ENCODE measurements at regions not wholly inside any gene's neighbourhood (a gene's known extent, or its start where the extent isn't known, plus 50 kb on each side); places are given as distances from the start of the nearest gene placed in this dataset.
"Not testable (repeated sequence)": the region's sequence is repeated elsewhere in the genome, so short reads cannot be mapped to it uniquely, and the experiment has no call there.

DNA sequence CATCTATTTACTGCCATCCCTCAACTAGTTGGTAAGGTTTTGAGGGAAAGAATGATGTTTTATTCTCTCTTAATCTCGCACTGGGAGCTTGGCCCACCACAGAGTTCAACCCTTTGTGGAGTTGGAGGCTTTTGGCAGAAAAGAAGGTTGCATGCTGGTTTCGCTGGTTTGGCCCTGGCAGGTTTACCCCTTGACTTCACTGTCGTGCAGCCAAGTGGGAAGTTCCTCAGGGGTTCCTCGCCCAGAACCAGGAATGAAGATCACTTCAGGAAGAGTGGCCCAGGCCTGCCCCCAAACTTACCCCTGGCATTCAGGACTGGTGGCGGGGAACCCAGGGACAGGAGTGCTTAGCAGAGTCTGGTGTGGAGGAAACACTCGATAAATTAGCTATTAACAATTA lies 103.1 kb upstream of the LYZL2 start:
- no peak for DNase-seq (ENCODE audit: low read depth)

DNA sequence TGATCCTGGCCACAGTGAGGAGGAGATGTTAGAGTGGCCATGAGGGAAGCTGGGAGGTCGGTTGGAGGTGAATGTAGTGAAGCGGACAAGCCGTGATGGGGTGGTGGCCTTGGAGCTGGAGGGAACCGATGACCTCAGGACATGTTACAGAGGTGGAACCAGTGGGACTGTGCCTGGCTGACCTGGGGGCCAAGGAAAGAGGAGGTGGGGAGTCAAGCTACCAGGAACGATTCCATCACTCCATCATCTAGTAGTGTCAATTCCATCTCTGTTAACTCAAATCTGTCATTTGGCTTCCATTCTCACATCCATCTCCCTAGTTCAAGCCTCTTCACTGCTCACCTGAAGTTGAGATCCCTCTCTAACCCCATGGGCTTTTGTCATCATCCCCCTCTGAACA lies 102.4 kb upstream of the LYZL2 start:
- no peak for DNase-seq (ENCODE audit: low read depth)

DNA sequence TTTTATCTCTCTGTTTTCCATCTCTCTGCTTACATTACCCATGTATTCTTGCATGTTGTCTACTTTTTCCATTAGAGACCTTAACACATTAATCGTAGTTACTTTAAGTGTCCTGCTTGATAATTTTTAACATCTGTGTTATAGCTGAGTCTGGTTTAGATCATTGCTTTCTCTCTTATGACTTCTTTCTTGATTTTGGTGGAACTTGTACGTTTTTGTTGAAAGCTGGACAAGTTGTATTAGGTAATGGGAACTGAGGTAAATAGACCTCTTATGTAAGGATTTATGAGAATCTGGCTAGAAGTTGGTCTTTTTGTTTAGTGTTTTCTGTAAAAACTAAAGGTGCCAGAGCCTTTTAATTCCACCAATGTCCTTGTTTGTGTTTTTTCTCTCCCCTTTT lies 100.8 kb upstream of the LYZL2 start:
- no peak for DNase-seq (ENCODE audit: low read depth)

DNA sequence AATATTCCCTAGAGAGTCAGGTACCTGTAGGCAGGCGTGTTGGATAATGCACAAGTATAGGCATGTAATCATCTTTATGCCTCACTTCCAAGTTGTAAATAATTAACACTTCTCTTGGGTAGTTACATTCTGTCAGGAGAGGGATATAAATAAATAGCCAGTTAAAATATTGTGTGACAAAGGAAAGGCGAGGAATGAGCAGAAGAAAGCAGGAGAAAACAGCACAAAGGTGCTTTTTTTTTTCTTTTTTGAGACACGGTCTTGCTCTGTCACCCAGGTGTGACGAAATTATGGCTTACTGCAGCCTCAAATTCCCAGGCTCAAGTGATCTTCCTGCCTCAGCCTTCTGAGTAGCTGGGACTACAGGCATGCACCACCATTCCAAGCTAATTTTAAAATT lies 99.2 kb upstream of the LYZL2 start:
- no peak for DNase-seq (ENCODE audit: low read depth)

DNA sequence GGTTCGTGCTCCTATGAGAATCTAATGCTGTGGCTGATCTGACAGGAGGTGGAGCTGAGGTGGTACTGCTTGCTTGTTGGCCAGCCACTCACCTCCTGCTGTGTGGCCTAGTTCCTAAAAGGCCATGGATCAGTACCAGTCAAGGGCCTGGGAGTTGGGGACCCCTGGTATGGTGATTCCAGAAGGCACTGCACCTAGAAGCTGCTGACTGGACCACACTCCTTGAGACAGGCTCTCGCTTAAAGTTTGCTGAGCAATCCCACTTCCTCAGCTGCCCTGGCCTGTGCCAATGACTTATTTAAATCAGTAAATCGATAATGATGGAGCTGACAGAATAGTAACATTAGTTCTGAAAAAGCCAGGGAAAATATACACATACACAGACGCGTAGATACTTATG lies 98.6 kb upstream of the LYZL2 start:
- no peak for DNase-seq (ENCODE audit: low read depth)

DNA sequence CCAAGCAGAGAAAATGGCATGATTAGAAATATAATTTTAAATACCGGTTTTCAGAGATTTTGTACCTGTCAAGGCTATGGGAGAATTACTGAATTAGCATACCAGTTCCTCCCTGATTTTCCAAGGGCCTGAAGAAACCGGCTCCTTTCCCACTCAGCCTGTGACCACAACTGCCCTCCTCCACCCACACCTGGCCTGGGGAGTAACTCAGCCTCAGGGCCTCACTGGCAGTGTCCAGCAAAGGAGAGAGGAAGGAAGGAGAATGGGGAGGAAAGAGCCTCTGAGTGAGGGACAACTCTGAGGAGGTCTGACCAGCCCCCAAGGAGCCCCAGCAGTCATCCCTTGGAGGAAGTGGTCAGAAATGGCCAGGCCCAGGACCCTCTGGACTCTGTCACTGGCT lies 98.0 kb upstream of the LYZL2 start:
- no peak for DNase-seq (ENCODE audit: low read depth)

DNA sequence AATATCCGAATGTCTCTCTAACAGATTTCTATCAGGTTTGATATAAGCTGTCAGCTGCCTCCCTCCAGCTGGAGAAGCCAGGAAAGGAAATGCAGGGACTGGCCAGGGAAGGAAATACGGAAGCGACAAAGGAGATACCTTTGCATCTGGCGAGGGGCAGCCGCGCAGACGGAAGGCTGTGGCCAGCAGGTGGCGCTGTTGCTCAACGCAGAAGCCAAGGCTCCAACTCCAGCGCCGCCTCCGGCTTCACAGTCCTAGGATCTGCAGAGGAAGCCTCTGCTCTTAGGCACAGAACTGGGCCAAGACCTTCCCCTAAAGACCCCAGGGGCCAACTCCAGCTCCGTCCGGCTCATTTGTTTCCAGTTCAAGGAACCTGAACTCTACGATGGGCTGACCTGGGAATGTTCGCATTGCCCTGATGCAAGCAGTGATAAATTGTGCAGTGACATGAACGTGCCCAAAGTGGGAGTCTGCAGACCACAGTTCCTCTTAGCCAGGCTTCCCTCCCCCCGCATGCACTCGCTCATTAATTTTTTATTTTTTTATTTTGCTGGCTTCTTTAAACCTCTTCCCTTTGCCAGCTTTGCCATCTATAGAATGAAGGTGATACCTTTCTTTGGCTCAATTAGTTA lies 97.3 kb upstream of the LYZL2 start:
- DNase-seq (ENCODE audit: low read depth) = peak; percentile 77

DNA sequence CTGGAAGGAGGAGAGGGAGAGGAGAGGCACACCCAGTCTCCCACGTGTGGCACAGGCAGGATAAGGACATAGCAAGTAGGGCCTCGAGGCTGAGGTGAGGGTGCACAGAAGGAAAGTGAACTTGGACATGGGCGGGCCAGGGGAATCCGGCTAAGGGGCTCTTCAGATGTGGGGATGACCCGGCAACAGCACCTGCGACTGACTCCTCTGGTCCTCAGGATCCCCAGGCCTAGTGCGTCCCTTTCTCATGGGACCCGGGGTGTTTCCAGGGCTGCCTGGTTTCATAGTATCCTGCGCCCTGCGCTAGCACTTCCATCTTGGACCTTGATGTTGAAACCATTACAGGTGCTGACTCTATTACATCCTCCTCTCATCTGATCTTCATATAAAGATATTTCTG lies 96.1 kb upstream of the LYZL2 start:
- DNase-seq (ENCODE audit: low read depth) = no peak

DNA sequence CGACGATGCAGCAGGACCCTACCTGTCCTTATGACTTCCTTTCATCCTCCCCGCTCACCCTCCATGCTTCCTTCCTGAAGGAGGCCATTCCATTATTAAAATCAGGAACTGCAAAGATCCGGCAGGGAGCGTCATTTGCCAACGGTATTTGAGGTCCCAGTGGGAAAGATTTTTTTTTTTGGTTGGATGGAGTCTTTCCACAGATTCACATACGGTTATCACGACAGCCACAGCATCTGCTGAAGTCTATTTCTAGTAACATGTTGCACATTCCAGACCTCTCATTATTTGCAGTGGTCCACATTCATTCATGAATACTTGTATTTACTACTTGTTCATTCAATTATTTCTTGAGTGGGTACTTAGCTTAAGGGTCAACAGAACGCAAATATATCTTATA lies 94.7 kb upstream of the LYZL2 start:
- no peak for DNase-seq (ENCODE audit: low read depth)

DNA sequence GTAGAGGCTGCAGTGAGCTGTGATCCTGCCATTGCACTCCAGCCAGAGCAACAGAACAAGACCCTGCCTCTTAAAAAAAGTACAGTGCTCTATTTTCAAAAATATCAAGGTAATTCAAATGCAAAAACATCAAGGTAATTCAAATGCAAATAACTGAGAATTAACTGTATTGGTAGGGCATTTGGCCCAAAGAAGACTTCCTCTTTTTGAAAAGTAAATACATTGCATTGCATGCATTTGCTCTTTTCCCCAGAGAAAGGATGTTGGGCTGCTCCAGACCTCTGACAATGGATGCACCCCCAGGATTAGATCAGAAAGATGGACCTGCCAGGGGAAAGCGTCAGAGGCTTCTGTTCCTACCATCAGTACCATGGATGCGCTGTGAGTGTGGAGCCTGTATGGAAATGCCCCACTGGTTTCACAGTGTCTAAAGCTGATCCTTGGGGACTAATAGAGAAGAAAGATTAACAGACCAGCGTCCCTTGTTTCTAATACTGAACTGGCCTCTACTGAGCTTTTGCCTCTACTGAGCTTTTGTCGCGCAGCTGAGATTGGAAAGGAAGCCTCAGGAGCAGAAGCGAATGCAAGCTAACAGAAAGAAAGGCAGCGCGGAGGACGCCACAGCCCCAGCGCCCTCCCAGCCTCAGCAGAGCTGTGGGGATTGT lies 93.5 kb upstream of the LYZL2 start:
- DNase-seq (ENCODE audit: low read depth) = no peak

DNA sequence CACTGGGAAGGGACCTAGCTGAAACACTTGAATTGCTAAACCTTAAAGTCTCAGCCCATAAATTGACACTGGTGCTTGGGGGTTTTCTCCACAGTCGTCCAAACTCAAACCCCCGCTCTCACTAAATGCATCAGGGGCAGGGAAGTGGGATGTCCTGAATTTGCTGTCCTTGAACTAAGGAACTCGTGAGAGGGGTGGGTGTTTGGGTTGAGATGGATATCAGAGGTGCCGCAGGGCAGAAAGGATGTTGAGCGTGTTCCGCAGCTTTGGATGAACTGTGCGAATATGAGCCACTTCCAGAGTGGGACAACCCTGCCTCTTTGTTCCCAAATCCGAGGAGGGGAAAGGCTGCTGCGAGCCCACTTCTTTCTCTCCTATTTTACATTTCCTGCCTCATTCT lies 90.3 kb upstream of the LYZL2 start:
- DNase-seq (ENCODE audit: low read depth) = no peak

DNA sequence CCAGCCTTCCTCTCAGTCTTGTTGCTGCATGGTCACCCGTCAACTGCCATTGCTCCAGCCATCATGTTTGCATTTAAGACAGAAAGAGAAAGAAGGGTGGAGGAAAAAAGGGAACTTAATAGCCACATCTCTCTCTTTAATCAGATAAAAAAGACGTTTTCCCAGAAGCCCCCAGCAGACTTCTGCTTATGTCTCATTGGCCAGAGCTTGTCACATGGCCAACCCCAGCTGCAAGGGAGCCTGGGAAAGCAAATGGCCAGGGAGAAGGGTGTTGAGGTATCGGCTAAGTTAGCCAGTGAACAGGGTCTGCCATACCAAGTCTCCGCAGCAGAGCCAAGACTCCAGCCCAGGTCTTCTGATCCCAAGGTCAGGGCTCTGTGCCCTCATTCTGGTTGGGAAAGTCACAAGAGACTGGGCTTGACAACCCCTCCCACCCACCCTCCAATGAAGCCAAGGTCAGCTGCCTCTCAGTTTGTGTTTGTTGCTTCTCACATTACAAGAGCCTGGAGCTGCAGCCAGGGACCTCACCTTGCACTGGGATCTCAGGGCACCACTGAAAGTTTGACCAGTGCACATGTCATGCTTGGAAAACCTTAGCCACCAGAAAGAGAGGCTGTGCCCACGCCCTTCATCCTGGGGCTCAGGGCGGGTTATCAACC lies 80.3 kb upstream of the LYZL2 start:
- DNase-seq (ENCODE audit: low read depth) = no peak

DNA sequence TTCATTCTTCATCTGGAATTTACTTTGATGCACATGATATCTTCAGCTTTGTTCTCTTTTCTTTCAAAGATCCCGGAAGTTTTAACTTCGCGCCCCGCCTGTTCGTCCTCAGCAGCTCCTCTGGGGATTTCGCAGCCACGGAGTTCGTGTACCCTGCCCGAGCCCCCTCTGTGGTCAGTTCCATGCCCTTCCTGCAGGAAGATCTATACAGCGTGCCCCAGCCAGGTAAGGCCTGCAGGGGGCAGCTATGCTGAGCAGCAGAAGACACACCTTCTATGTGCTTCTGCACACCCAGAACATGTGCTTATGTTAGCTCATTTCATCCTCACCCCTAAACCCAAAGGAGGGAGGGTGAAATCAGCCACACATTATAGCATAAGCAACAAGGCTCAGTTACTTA lies 79.7 kb upstream of the LYZL2 start:
- no peak for DNase-seq (ENCODE audit: low read depth)

DNA sequence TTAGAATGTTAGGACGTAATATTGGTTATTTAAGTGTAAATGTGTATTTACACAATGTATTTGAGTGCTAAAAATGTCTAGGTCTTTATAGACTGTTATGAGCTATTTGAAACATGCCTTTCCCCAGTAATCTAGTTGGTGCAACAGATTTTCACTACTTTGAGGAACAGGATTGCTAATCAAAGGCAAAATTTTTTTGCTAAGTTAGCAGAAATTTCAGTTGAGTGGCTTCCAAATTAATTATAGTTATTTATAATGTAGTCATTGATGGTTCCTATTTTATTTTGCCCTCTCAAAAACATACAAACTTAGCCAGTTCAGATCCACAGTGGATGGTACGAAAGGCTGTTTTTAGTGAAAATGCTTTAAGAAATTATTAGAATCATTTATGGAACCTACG lies 78.7 kb upstream of the LYZL2 start:
- no peak for DNase-seq (ENCODE audit: low read depth)

DNA sequence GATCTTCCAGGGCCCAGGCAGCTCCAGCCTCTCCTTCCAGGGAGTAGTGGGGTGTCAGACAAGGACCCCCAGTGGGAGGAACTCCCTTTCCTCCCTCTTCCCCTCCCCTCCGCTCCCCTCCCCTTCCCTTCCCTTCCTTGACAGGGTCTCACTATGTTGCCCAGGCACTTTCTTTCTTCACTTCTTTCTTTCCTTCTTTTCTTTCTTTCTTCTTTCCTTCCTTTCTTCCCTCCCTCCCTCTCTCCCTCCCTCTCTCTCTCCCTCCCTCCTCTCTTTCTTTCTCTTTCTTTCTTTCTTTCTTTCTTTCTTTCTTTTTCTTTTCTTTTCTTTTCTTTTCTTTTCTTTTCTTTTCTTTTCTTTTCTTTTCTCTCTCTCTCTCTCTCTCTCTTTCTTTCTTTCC lies 76.6 kb upstream of the LYZL2 start:
- not testable (repeated sequence) for DNase-seq (ENCODE audit: low read depth)

DNA sequence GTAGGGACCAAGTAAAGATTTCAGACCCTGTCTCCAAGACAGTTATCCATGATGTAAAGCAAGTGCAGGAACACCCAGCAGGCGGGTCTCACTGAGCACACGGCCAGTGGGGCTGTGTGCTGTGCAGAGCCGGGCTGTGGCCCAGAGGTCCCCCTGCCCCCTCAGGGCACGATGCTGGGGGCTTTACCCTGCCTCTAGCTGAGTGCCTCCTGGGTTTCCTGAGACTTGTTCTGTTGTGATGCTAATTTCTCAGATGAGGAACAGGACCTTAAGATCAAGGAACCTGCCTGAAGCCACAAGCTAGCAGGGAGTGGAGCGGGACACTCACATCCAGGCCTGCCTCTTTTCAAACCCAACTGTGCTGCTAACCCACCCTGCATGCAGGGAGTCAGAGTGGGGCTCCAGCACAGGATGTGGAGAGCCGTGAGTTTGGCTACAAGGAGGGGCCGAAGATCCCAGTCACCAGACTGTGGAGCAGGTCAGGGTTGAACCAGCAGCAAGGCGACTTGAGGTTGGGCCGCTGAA lies 76.1 kb upstream of the LYZL2 start:
- no peak for DNase-seq (ENCODE audit: low read depth)

DNA sequence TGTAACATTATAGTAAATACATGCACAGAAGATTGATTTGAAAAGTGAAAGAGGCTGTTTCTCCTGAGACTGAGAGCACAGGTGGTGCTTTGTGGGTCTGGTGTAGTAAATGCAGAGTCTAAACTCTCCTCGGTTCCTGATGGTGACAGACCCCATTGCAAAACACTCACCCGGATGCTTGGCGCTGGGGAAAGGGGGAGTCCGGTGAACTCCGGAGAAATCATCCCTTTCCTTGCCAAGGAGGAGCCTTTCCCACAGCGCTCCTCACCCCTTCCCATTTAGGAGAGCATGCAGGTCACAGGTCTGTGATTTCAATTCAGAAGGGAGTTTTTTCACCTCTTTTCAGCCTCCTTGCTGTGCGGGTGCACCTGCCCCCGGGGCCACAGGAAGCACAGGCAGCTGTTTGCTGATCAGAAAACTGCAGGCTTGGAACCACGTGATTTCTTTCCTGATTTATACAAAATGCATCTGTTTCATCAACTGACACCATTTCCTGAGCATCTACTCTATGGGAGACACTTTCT lies 75.6 kb upstream of the LYZL2 start:
- DNase-seq (ENCODE audit: low read depth) = no peak

DNA sequence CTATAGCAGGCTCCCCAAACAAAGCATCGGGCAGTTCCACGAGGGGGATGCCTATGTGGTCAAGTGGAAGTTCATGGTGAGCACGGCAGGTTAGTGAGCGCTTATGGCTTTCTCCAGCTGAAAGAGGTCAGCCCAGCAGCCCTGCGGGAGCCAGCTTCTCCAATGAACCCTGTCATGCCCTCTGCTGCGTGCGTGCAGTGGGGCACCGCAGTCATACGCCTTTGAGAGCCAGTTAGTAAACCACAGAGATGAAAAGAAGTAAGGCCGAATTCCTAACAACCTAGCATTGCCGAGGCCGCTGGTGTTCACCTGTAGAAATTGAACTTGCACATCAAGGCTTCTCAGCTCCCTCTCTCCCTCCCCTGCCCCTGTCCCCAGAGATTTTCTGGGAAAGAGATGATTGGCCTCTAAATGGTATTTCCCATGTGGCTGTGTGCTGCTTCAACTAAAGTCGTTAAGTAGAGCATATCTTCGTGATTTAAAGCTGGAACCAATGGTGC lies 75.1 kb upstream of the LYZL2 start:
- not testable (repeated sequence) for DNase-seq (ENCODE audit: low read depth)

DNA sequence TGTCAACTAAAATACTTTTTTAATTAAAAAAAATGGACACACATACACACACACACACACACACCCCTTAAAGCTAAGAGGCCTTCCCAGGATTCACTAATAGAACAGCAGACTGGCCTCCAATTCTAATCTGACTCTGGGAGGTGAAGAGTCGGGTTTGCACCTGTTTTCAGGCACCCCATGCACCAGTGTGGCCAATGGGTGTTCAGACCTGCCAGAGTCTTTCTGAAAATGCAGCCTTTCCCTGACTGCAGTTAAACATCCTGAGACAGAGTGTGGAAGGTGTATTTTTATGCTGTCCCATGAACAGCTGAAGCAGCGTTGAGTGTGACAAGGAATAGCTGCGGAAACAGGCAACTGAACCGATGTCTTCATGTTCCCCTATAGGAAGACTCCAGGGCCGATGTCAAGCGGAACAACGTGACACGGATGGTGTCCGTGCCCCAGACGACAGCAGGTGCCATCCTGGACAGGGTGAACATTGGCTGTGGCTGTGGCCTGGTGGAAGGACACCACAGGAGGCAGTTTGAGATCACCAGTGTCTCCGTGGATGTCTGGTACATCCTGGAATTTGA lies 74.6 kb upstream of the LYZL2 start:
- no peak for DNase-seq (ENCODE audit: low read depth)

DNA sequence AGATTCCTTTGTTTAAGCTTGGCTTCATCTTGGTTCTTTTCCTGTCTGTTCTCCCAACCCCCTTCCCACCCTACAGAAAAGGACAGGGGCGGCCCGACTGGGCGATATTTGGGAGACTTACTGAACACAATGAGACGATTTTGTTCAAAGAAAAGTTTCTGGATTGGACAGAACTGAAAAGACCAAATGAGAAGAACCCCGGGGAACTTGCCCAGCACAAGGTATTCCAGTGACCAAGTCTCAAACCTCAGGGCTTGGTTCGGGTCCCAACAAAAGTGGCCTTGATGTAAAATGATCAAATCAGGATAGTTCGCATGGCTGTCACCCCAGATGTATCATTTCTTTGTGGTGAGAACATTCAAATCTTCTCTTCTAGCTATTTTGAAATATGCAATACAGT lies 73.9 kb upstream of the LYZL2 start:
- not testable (repeated sequence) for DNase-seq (ENCODE audit: low read depth)

DNA sequence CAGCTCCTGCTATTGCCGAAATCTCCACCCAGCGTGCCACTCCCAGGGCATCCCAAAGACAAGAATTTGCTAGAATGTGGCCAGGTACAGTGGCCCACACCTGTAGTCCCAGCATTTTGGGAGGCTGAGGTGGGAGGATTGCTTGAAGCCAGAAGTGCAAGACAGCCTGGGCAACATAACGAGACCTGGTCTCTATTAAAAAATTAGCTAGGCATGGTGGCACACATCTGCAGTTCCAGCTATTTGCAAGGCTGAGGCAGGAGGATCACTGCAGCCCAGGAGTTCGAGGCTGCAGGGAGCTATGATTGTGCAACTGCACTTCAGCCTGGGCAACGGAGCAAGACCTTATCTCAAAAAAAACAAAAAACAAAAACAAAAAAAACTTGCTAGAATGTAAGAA lies 73.3 kb upstream of the LYZL2 start:
- no peak for DNase-seq (ENCODE audit: low read depth)

DNA sequence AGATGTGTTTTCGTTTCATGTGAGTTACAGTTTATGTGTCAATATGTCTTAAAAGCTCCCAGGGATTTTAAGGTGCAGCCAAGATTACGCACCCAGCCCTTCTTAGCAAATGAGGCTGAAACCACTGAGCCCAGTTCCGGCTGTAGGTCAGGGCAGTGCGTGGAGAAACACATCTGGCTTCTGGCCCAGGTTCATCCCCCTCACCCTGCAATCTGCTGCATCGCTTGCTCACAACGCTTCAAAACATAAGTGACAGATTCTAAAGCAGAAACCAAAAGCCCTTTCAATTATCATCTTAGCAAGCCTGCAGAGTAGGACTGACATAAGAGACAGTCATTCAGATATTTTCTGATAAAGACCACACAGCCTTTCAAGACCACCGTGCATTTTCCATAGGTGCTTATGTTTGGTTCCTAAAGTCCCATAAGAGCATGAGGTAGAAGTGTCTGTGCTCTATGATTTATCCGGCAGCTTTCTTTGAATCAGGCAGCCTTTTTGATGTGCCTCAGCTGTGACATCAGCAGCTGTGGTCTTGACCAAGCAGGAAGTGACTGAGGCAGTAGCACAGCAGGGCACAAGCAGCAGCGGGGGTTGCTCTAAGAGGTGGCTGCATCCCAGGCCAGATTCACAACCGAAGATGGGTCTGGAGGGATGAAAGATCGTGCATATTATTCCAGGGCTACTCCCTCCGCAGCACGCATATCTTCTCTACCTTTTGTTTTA lies 72.1 kb upstream of the LYZL2 start:
- DNase-seq (ENCODE audit: low read depth) = peak; percentile 76
